ENCODE measurements at regions not wholly inside any gene's neighbourhood (a gene's known extent, or its start where the extent isn't known, plus 50 kb on each side); places are given as distances from the start of the nearest gene placed in this dataset.
"Not testable (repeated sequence)": the region's sequence is repeated elsewhere in the genome, so short reads cannot be mapped to it uniquely, and the experiment has no call there.

DNA sequence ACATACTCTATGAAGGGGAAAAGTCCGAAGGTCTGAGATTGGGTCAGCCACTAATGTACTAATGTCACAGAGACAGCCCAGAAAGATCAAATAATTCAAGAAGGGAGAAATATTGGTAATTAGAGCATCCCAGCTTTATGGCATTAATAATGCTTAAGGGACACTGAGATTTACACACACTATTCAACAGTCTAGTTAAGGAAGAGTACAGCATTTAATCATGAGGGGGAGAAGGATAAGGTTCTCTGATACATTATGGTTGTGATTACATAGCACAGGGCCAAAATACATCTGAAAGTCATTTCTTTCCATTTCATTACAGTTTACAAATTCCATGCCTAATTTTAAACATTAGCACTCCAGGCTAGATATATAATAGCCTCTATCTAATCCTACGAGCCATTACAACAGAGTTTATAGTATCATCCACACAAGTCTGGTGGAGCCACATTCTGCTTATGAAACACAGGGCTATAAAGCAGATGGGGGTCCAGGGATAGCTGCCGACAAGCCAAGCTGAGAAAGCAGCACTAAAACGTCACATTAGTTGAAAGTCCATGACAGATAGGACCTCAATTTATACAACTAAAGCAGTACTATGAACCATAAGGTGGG is 108.0 kb upstream of the GRIA3 start:
- H3K4me1 Mint-ChIP-seq: no peaks in the 10 kb centered on the region

DNA sequence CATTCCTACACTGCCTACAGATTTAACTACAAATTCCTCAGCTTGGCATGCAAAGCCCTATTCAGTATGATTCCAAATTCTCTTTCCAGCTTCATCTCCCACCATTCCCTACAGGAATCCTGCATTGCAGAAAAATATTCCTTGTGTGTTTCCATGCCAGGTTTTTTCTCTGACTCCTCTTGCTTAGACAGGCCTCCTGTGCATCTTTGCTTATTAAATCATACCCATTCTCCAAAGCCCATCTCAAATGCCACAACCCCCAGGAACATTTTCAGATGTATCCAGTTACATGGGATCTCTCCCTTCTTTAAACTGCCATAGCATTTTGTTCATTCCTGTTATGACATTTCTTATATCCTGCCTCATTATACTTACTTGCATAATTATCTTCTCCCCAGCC is 106.4 kb upstream of the GRIA3 start:
- Mint-ChIP-seq H3K4me1 (no peaks in the 10 kb centered on the region), H3K27me3 (no peaks in the 10 kb centered on the region), H3K36me3 (no peaks in the 10 kb centered on the region), H3K4me3 (no peak overlapping the region), H3K9me3 (peaks cover 0 to 1% of the 10 kb centered on the region in 2 donors), H3K27ac (no peak overlapping the region)
- ATAC-seq (replicated peaks) (no peak), DNase-seq (no peak)

More for the DNA sequence above, 108.0 kb upstream of the GRIA3 start:
- ATAC-seq (replicated peaks) (no peak), DNase-seq (no peak)
- Mint-ChIP-seq H3K36me3 (no peaks in the 10 kb centered on the region), H3K27ac (no peak overlapping the region), H3K9me3 (peaks cover 0 to 1% of the 10 kb centered on the region in 2 donors), H3K4me3 (no peak overlapping the region), H3K27me3 (no peaks in the 10 kb centered on the region)

- Mint-ChIP-seq H3K4me1 (no peaks in the 10 kb centered on the region), H3K36me3 (no peaks in the 10 kb centered on the region), H3K27ac (no peak overlapping the region), H3K27me3 (no peaks in the 10 kb centered on the region), H3K9me3 (no peaks in the 10 kb centered on the region), H3K4me3 (no peak overlapping the region)
- ATAC-seq (replicated peaks) (no peak), DNase-seq (no peak)
These were observed 104.0 kb upstream of the GRIA3 start for GRCh38 chrX:123080065-123080464.

DNA sequence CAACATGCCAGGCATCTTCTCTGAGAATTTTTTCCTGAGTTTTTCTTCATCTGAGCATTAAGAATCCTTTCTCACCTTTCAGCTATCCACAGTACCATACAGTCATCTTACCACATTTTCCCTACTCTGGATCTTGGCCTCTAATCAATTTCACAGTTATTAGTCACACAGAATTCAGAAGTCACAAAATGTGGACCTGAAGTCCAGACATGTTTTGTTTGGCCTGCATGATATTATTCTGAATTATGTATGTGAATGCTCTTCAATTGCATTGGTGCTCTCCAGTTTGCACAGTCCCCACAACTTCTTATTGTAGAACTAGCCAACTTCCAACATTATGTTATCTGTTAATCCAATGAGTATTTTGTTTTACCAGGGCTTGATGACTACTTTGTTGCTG is 102.3 kb upstream of the GRIA3 start:
- Mint-ChIP-seq H3K4me1 (no peaks in the 10 kb centered on the region), H3K27ac (no peak overlapping the region), H3K9me3 (no peaks in the 10 kb centered on the region), H3K27me3 (no peaks in the 10 kb centered on the region), H3K4me3 (no peak overlapping the region), H3K36me3 (no peaks in the 10 kb centered on the region)
- DNase-seq (no peak), ATAC-seq (replicated peaks) (no peak)

GRCh38 chrX:123083924-123084323 is 100.2 kb upstream of the GRIA3 start:
- ATAC-seq (replicated peaks) (no peak), DNase-seq (no peak)
- no peaks in the 10 kb centered on the region for H3K4me1 Mint-ChIP-seq
- H3K36me3 Mint-ChIP-seq: no peaks in the 10 kb centered on the region
- H3K27me3 Mint-ChIP-seq: no peaks in the 10 kb centered on the region
- H3K4me3 Mint-ChIP-seq: no peak overlapping the region
- H3K9me3 Mint-ChIP-seq: no peaks in the 10 kb centered on the region
- H3K27ac Mint-ChIP-seq: no peak overlapping the region

DNA sequence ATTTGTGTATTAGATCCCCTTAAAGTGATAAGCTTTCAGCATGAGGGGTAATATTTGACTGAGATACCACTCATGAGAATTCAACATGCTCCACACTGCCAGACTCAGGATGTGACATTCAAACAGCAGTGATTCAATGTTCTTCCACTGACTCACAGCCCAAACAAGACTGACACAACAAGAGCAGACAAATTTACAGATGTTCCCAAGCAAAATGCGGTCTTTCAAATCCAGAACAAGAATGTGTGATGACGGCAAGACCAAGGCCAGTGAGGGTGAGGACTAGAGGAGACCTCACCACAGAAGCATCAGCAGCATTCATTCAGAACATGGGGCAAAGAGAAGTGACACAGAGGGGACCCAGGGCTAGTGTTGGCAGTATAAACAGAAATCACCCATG is 99.3 kb upstream of the GRIA3 start:
- Mint-ChIP-seq H3K4me3 (no peak overlapping the region), H3K27me3 (no peaks in the 10 kb centered on the region), H3K4me1 (no peaks in the 10 kb centered on the region), H3K27ac (no peak overlapping the region), H3K9me3 (no peaks in the 10 kb centered on the region), H3K36me3 (no peaks in the 10 kb centered on the region)
- no peak for DNase-seq
- ATAC-seq (replicated peaks): no peak

GRCh38 chrX:123085311-123085940 is 98.7 kb upstream of the GRIA3 start:
- H3K4me3 Mint-ChIP-seq: no peak overlapping the region
- no peak for ATAC-seq (replicated peaks)
- no peak overlapping the region for H3K27ac Mint-ChIP-seq

DNA sequence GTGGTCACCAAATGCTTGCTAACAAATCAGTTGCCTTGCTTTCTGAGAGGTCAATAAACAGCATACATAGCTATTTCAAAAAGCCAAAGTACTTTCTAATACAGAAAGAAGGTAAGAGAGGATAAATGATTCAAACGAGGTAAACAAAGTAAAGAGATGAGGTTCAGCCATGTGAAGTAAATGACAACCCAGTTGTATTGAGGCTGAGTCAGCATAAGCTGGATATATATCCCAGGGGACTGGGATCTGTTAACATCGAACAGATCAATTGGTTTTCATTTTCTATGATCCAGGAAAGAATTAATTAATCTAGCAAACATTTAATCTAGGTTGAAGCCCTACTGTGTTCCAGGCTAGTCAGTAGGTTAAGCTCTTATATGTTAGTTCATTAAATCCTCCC is 97.3 kb upstream of the GRIA3 start:
- H3K4me3 Mint-ChIP-seq: no peak overlapping the region
- no peaks in the 10 kb centered on the region for H3K27me3 Mint-ChIP-seq
- no peaks in the 10 kb centered on the region for H3K36me3 Mint-ChIP-seq
- ATAC-seq (replicated peaks): no peak
- no peak overlapping the region for H3K27ac Mint-ChIP-seq
- no peak for DNase-seq
- H3K9me3 Mint-ChIP-seq: peaks cover 2 to 4% of the 10 kb centered on the region in 2 donors
- H3K4me1 Mint-ChIP-seq: no peaks in the 10 kb centered on the region

More at GRCh38 chrX:123085311-123085940, 98.7 kb upstream of the GRIA3 start:
- Mint-ChIP-seq H3K9me3 (no peaks in the 10 kb centered on the region), H3K36me3 (no peaks in the 10 kb centered on the region), H3K27me3 (no peaks in the 10 kb centered on the region), H3K4me1 (no peaks in the 10 kb centered on the region)
- DNase-seq: no peak

DNA sequence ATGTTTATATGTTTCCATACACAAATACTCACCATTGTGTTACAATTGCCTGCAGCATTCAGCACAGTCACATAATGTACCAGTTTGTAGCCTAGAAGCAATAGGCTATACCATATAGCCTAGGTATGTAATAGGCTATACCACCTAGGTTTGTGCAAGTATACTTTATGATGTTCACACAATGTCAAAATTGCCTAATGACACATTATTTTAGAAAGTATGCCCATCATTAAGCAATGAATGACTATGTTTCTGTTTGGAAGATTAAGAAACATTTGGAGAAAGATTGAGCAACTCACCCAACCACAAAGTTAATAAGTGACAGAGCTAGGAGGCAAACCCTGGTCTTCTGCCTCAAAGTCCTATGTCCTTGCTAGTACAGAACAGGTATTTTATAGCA is 96.8 kb upstream of the GRIA3 start:
- ATAC-seq (replicated peaks) (no peak), DNase-seq (no peak)

DNA sequence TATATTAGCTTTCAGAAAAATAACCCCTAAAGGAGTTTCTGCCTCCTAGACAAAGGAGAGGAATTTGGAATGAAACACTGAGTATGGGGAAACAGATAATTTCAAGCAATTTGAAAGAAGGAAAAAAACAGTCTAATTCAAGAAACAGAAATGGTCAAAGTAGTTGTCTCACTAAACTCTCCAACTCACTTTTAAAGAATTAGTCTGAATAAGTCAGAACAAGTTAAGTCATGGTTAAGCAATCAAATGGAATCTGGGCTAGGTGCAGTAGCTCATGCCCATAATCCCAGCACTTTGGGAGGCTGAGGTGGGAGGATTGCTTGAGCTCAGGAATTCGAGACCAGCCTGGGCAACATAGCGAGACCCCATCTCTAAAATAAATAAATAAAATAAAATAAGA is 95.7 kb upstream of the GRIA3 start:
- H3K27me3 Mint-ChIP-seq: no peaks in the 10 kb centered on the region
- no peaks in the 10 kb centered on the region for H3K4me1 Mint-ChIP-seq
- DNase-seq (no peak), ATAC-seq (replicated peaks) (no peak)
- no peak overlapping the region for H3K4me3 Mint-ChIP-seq
- H3K27ac Mint-ChIP-seq: no peak overlapping the region
- peaks cover 2 to 4% of the 10 kb centered on the region in 2 donors for H3K9me3 Mint-ChIP-seq
- no peaks in the 10 kb centered on the region for H3K36me3 Mint-ChIP-seq

More for the DNA sequence above, 96.8 kb upstream of the GRIA3 start:
- H3K9me3 Mint-ChIP-seq: peaks cover 2 to 4% of the 10 kb centered on the region in 2 donors
- no peaks in the 10 kb centered on the region for H3K4me1 Mint-ChIP-seq
- H3K27me3 Mint-ChIP-seq: no peaks in the 10 kb centered on the region
- no peak overlapping the region for H3K27ac Mint-ChIP-seq
- H3K4me3 Mint-ChIP-seq: no peak overlapping the region
- no peaks in the 10 kb centered on the region for H3K36me3 Mint-ChIP-seq

DNA sequence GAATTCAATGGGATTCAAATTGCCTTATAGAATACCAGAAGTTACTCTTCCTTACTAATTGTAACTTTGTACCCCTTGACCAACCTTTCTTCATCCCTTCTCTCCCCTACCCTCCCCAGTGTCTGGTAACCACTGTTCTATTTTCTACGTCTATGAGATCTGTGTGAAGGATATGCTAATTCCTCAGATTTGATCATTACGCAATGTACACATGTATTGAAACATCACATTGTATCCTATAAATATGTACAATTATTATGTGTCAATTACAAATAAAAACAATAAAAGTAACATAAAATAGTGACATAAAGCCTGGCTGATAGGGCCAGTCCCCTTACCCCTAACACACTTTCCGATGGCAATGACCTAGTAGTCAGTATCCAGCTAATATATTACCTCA is 95.1 kb upstream of the GRIA3 start:
- Mint-ChIP-seq H3K27ac (no peak overlapping the region), H3K27me3 (no peaks in the 10 kb centered on the region), H3K9me3 (peaks cover 2 to 4% of the 10 kb centered on the region in 2 donors), H3K4me1 (no peaks in the 10 kb centered on the region), H3K4me3 (no peak overlapping the region), H3K36me3 (no peaks in the 10 kb centered on the region)
- no peak for DNase-seq
- ATAC-seq (replicated peaks): no peak

DNA sequence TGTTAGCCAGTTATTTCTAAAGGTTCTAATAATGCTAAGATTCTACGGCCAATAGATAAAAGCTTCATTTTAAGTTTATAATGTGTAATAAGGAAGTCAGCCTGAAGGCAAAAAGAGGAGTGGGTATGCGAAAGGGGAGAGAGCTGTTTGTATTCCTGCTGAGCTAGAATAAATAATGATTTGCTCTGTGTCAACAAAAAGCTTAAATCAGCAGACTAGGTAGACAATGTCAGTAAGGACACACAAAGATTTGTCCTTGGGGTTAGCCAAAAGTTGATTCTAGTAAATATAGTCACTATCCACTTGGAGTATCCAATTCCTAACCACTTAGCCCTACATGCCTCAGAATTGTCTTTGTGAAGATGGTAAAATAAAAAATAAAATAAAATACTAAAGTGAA is 90.3 kb upstream of the GRIA3 start:
- DNase-seq: no peak

DNA sequence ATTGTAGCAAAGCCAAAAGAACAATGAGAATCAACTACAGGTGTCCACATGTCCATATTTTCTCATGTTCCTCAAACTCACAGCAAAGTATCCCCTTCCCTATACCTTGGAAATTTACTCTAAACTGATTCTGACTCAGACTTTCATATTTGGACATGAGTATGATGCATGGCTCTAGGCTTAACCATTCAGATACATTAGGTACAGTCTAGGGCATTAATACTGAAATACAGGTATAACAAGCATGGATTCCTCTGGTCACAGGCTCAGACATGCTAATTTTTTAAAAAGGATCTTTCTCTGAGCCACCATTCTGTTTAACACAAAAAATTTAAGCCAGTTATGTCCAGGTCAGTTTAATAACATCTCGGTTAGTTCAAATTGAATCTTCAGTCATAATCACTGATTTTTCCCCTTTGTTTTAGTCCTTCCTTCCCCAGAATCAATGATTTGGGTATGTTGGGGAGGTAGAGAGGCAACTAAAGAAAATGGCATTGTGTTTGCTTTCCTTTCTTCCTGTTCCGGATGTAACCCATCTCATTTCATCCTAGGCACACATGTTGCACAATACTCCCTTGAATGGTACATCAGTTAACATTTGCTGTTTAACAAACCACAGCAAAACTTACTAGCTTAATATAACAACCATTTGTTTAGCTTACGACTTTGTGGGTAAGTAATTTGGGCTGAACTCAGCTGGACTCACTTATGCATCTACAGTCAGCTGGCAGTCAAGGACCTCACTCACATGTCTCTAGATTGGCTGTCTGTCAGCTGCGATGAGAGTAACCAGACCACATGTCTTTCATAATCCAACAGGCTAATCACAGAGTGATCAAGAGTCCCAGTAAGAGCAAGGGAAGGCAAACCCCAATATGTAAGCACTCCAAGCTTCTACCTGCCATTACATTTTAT is 75.3 kb upstream of the GRIA3 start:
- ATAC-seq (replicated peaks): no peak
- no peaks in the 10 kb centered on the region for H3K4me1 Mint-ChIP-seq

More for the DNA sequence above, 90.3 kb upstream of the GRIA3 start:
- H3K4me3 Mint-ChIP-seq: no peak overlapping the region
- no peak for ATAC-seq (replicated peaks)
- H3K9me3 Mint-ChIP-seq: peaks cover 2 to 6% of the 10 kb centered on the region in 2 donors
- H3K27me3 Mint-ChIP-seq: no peaks in the 10 kb centered on the region
- no peaks in the 10 kb centered on the region for H3K36me3 Mint-ChIP-seq
- no peak overlapping the region for H3K27ac Mint-ChIP-seq
- no peaks in the 10 kb centered on the region for H3K4me1 Mint-ChIP-seq

DNA sequence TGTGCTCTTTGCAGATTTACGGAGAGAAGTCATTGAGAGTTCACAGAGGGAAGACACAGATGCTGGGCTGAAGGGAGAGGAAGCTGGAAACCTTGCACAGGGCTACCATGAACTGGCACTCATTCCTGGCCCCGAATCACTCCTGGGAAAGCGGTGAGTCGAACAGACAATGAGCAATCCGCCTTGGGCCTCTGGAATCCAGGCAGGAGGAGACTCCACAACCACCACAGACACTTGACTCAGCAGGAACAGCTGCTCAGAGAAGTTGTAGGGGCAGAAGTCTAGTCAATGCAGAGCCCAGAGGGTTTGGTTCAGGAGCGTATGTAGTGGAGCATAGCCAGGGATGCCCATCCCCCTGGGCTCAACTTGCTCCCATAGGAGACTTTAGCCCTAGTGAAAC is 62.8 kb upstream of the GRIA3 start:
- Mint-ChIP-seq H3K4me3 (no peak overlapping the region), H3K9me3 (peaks cover 1 to 11% of the 10 kb centered on the region in 2 donors), H3K27ac (no peak overlapping the region), H3K36me3 (no peaks in the 10 kb centered on the region), H3K4me1 (no peaks in the 10 kb centered on the region), H3K27me3 (no peaks in the 10 kb centered on the region)
- no peak for DNase-seq
- ATAC-seq (replicated peaks): no peak

More for the DNA sequence above, 75.3 kb upstream of the GRIA3 start:
- Mint-ChIP-seq H3K9me3 (peaks cover 0 to 4% of the 10 kb centered on the region in 2 donors), H3K27ac (no peak overlapping the region), H3K4me3 (no peak overlapping the region), H3K36me3 (no peaks in the 10 kb centered on the region), H3K27me3 (no peaks in the 10 kb centered on the region)
- no peak for DNase-seq

DNA sequence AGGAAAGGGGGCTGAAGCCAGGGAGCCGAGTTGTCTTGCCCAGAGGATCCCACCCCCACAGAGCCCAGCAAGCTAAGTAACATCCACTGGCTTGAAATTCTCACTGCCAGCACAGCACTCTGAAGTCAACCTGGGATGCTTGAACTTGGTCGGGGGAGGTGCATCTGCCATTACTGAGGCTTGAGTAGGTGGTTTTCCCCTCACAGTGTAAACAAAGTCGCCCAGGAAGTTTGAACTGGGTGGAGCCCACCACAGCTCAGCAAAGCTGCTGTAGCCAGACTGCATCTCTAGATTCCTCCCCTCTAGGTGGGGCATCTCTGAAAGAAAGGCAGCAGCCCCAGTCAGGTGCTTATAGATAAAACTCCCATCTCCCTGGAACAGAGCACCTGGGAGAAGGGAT is 54.3 kb upstream of the GRIA3 start:
- ATAC-seq (replicated peaks); H3K36me3 Mint-ChIP-seq; H3K9me3 Mint-ChIP-seq: not testable (repeated sequence)

More for the DNA sequence above, 54.3 kb upstream of the GRIA3 start:
- not testable (repeated sequence) for DNase-seq, H3K4me3 Mint-ChIP-seq, H3K27me3 Mint-ChIP-seq, H3K27ac Mint-ChIP-seq, H3K4me1 Mint-ChIP-seq

All from stimulated activated naive B cell treated with anti-CD40 and anti-IgM and Interleukin-4, amounts not matched to agents 10 μg/mL and 1 μg/mL and 100 μg/mL, for 72 hours (primary cell).